ENCODE measurements at regions not wholly inside any gene's neighbourhood (a gene's known extent, or its start where the extent isn't known, plus 50 kb on each side); places are given as distances from the start of the nearest gene placed in this dataset.

GRCh38 chr20:40160097-40160550 is 528.9 kb downstream of the MAFB start:
- Histone ChIP-seq H3K4me1 (no peaks in the 10 kb centered on the region), H3K36me3 (no peaks in the 10 kb centered on the region), H3K9me3 (no peaks in the 10 kb centered on the region), H3K27me3 (no peaks in the 10 kb centered on the region), H3K4me3 (no peak overlapping the region), H3K27ac (no peak overlapping the region)
- no peak for DNase-seq (ENCODE audit: extremely low spot score in 2 of 2)
- intact Hi-C loops (cut with DNase I): no loop called here
- TF ChIP-seq, protein P1, sequence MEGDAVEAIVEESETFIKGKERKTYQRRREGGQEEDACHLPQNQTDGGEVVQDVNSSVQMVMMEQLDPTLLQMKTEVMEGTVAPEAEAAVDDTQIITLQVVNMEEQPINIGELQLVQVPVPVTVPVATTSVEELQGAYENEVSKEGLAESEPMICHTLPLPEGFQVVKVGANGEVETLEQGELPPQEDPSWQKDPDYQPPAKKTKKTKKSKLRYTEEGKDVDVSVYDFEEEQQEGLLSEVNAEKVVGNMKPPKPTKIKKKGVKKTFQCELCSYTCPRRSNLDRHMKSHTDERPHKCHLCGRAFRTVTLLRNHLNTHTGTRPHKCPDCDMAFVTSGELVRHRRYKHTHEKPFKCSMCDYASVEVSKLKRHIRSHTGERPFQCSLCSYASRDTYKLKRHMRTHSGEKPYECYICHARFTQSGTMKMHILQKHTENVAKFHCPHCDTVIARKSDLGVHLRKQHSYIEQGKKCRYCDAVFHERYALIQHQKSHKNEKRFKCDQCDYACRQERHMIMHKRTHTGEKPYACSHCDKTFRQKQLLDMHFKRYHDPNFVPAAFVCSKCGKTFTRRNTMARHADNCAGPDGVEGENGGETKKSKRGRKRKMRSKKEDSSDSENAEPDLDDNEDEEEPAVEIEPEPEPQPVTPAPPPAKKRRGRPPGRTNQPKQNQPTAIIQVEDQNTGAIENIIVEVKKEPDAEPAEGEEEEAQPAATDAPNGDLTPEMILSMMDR (IDR thresholded peaks at IDR 0.05): peak; percentile 8 to 66 (median 55)
- TF ChIP-seq POLR2AphosphoS5 (IDR thresholded peaks at IDR 0.05; ENCODE audit: insufficient read depth in 1 of 2, low read depth in 1 of 2): no peak
- TF ChIP-seq POLR2A (IDR thresholded peaks at IDR 0.05): no peak

DNA sequence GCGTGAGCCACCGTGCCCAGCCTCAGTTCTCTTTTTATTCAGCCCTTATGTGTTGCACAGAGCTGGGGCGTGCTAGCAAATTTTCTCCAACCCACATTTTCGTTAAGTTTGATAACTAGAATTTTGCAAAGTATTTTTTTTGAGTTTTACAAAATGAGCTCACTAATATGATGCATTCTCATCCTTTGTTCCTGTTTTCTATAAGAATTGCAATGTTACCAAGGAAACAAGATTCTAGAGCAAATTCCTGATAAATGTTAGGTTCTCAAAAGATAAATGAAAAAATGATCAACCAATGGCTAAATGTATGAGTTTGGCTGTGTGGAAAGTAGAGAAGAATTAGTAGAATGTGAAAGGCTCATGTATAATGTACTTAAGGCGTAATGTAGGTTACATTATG is 529.8 kb downstream of the MAFB start:
- no peak overlapping the region for H3K27ac ChIP-seq
- no peaks in the 10 kb centered on the region for H3K4me1 ChIP-seq
- H3K36me3 ChIP-seq: no peaks in the 10 kb centered on the region
- H3K4me3 ChIP-seq: no peak overlapping the region
- no peak for DNase-seq (ENCODE audit: extremely low spot score in 2 of 2)
- intact Hi-C loops (cut with DNase I): loop anchor here (10.0 kb wide), 1 partner anchor 536 kb away; no protein-coding TSS in a partner anchor
- no peaks in the 10 kb centered on the region for H3K27me3 ChIP-seq
- no peaks in the 10 kb centered on the region for H3K9me3 ChIP-seq
- TF ChIP-seq POLR2AphosphoS5 (IDR thresholded peaks at IDR 0.05; ENCODE audit: insufficient read depth in 1 of 2, low read depth in 1 of 2) (no peak), POLR2A (IDR thresholded peaks at IDR 0.05) (no peak)
- TF ChIP-seq, protein P1 (IDR thresholded peaks at IDR 0.05): no peak

DNA sequence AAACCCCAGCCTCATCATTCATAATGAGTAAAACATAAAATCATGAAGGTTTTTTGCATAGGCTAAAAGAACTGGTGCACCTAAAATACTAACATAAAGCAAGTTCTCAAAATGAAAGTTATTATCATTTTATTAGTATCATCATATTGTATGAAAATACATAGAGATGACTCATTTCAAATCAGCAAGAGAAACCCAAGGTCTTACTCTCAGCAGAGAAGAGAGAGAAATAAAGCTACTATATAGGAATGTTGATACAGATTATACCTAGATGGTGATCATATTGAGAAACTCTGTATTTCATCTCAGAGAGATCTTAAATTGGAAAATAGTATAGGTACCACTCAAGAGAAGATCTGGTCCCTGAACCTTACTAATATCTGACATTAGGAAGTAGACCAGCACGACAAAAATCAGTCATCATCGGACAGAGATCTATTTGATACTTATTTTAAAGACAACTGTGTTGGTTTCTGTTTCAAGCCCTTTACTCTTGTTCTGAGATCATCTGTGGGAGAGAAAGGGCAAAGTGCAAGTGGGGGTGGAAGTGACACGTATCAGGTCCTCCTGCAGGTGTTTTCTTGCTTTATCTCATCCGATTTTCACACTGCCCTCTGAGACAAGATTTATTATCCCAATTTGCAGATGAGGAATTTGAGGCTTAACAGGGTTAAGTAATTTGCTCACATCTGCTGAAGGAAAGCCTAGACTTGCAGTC is 532.3 kb downstream of the MAFB start:
- Histone ChIP-seq H3K27ac (no peak overlapping the region), H3K9me3 (no peaks in the 10 kb centered on the region), H3K36me3 (no peaks in the 10 kb centered on the region), H3K27me3 (no peaks in the 10 kb centered on the region), H3K4me1 (no peaks in the 10 kb centered on the region), H3K4me3 (no peak overlapping the region)
- DNase-seq (ENCODE audit: extremely low spot score in 2 of 2): no peak
- TF ChIP-seq POLR2A (IDR thresholded peaks at IDR 0.05) (no peak), POLR2AphosphoS5 (IDR thresholded peaks at IDR 0.05; ENCODE audit: insufficient read depth in 1 of 2, low read depth in 1 of 2) (no peak)
- TF ChIP-seq, protein P1 (IDR thresholded peaks at IDR 0.05): no peak
- intact Hi-C loops (cut with DNase I): loop anchor here (10.0 kb wide), 1 partner anchor 538 kb away; no protein-coding TSS in a partner anchor

GRCh38 chr20:40154514-40154913 is 534.5 kb downstream of the MAFB start:
- TF ChIP-seq, protein P1 (IDR thresholded peaks at IDR 0.05): no peak
- no peak for TF ChIP-seq POLR2A (IDR thresholded peaks at IDR 0.05)
- TF ChIP-seq POLR2AphosphoS5 (IDR thresholded peaks at IDR 0.05; ENCODE audit: insufficient read depth in 1 of 2, low read depth in 1 of 2): no peak
- no peaks in the 10 kb centered on the region for H3K27me3 ChIP-seq
- H3K9me3 ChIP-seq: no peaks in the 10 kb centered on the region
- H3K4me3 ChIP-seq: no peak overlapping the region
- H3K4me1 ChIP-seq: no peaks in the 10 kb centered on the region
- no peak for DNase-seq (ENCODE audit: extremely low spot score in 2 of 2)
- intact Hi-C loops (cut with DNase I): loop anchor here (10.0 kb wide), 1 partner anchor 540 kb away; no protein-coding TSS in a partner anchor
- no peaks in the 10 kb centered on the region for H3K36me3 ChIP-seq
- no peak overlapping the region for H3K27ac ChIP-seq

DNA sequence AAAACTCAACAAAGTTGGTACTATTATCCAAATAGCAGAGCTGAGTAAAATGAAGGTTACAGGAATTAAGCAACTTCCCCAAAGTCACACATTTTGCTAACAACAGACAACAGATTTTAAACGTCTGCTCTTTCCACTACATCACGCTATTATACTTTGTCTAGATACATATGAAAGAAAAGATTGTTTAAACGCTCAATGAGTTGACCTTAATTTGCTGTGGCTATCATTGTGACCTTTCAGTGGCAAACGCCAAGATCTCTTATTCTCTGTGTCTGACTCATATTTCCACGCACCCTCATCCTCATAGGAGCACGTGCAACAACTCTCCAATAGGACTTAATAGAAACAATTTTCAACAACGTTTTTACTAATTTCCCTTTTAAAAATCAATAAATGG is 540.1 kb downstream of the MAFB start:
- no peaks in the 10 kb centered on the region for H3K36me3 ChIP-seq
- TF ChIP-seq, protein P1 (IDR thresholded peaks at IDR 0.05): no peak
- TF ChIP-seq POLR2AphosphoS5 (IDR thresholded peaks at IDR 0.05; ENCODE audit: insufficient read depth in 1 of 2, low read depth in 1 of 2): no peak
- H3K27ac ChIP-seq: no peak overlapping the region
- no peak for DNase-seq (ENCODE audit: extremely low spot score in 2 of 2)
- H3K4me1 ChIP-seq: no peaks in the 10 kb centered on the region
- no peaks in the 10 kb centered on the region for H3K27me3 ChIP-seq
- H3K9me3 ChIP-seq: no peaks in the 10 kb centered on the region
- no peak overlapping the region for H3K4me3 ChIP-seq
- intact Hi-C loops (cut with DNase I): no loop called here
